ENCODE measurements at regions not wholly inside any gene's neighbourhood (a gene's known extent, or its start where the extent isn't known, plus 50 kb on each side); places are given as distances from the start of the nearest gene placed in this dataset.

DNA sequence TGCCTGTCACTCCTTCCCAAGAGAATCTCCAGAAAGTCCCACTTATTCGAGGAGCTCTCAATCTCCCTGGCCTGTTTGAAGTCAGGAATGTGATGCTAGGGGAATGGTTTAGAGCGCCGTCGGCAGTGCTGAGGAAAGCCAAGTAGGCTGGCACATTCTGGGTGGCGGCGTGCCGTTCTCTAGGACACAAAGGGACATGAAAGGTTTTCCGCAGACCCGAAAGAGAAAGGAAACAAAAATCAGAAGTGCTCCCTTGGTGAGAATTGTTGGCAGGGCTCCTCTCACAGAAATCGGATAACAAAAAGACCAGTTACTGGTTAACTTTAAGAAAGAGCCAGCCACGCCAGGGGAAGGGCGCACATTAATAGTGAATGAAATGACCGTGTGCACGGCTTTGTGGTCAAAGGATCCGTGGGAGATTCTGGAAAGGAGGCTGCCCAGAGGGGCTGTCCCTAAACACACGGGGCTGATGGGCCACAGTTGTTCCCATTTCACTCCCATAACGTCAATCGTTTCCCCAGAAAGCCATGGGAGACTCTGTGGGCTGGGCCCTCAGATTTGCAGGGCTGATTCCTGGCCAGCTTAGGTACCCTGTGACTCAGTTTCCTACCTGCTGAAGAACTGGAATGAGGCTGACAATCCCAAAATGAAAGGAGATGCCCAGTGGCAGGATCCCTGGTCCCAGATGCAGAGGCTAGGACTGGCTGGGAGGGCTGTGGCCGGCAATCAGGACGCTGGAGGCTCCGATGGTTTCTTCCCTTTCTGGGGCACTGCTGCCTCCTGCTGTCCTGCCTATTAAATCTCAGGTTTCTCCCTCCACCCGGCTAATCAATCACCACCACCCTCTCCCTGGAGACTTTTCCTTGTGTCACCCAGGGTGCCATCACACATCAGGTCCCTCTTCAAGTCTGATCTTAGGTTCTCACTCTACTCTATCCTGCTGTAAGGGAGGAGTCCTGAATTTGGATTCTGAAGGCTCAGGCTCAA, 82.3 kb downstream of the RCN1 start:
- Histone ChIP-seq H3K4me1 (ENCODE audit: low read depth, poor library complexity, severe bottlenecking) (no peaks in the 10 kb centered on the region), H3K4me2 (no peak overlapping the region), H3K27me3 (ENCODE audit: insufficient read depth, low read depth) (no peaks in the 10 kb centered on the region), H3K27ac (no peak overlapping the region), H4K20me1 (ENCODE audit: insufficient read depth) (no peaks in the 10 kb centered on the region), H3K4me3 (IDR thresholded peaks at IDR 0.05; ENCODE audit: insufficient read depth, low read depth, low read length) (no peak overlapping the region), H3K9ac (no peak overlapping the region), H2AFZ (ENCODE audit: low read depth) (0 out of 2 replicates have a peak overlapping the region, but pooled peaks have one; percentile 16), H3K79me2 (ENCODE audit: insufficient read depth, low read depth) (no peaks in the 10 kb centered on the region), H3K36me3 (ENCODE audit: insufficient read depth) (no peaks in the 10 kb centered on the region)
- TF ChIP-seq, protein P1, sequence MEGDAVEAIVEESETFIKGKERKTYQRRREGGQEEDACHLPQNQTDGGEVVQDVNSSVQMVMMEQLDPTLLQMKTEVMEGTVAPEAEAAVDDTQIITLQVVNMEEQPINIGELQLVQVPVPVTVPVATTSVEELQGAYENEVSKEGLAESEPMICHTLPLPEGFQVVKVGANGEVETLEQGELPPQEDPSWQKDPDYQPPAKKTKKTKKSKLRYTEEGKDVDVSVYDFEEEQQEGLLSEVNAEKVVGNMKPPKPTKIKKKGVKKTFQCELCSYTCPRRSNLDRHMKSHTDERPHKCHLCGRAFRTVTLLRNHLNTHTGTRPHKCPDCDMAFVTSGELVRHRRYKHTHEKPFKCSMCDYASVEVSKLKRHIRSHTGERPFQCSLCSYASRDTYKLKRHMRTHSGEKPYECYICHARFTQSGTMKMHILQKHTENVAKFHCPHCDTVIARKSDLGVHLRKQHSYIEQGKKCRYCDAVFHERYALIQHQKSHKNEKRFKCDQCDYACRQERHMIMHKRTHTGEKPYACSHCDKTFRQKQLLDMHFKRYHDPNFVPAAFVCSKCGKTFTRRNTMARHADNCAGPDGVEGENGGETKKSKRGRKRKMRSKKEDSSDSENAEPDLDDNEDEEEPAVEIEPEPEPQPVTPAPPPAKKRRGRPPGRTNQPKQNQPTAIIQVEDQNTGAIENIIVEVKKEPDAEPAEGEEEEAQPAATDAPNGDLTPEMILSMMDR (conservative IDR thresholded peaks at IDR 0.05; ENCODE audit: low read depth, low read length): peak; percentile 53

GRCh38 chr11:32173977-32174376, 83.1 kb downstream of the RCN1 start:
- Histone ChIP-seq H3K4me3 (IDR thresholded peaks at IDR 0.05; ENCODE audit: insufficient read depth, low read depth, low read length) (no peak overlapping the region), H3K27me3 (ENCODE audit: insufficient read depth, low read depth) (no peaks in the 10 kb centered on the region), H3K79me2 (ENCODE audit: insufficient read depth, low read depth) (no peaks in the 10 kb centered on the region), H2AFZ (ENCODE audit: low read depth) (no peak overlapping the region), H3K36me3 (ENCODE audit: insufficient read depth) (no peaks in the 10 kb centered on the region), H3K4me2 (no peak overlapping the region), H3K9ac (no peak overlapping the region), H4K20me1 (ENCODE audit: insufficient read depth) (no peaks in the 10 kb centered on the region), H3K4me1 (ENCODE audit: low read depth, poor library complexity, severe bottlenecking) (no peaks in the 10 kb centered on the region), H3K27ac (no peak overlapping the region)
- TF ChIP-seq, protein P1 (conservative IDR thresholded peaks at IDR 0.05; ENCODE audit: low read depth, low read length): no peak

DNA sequence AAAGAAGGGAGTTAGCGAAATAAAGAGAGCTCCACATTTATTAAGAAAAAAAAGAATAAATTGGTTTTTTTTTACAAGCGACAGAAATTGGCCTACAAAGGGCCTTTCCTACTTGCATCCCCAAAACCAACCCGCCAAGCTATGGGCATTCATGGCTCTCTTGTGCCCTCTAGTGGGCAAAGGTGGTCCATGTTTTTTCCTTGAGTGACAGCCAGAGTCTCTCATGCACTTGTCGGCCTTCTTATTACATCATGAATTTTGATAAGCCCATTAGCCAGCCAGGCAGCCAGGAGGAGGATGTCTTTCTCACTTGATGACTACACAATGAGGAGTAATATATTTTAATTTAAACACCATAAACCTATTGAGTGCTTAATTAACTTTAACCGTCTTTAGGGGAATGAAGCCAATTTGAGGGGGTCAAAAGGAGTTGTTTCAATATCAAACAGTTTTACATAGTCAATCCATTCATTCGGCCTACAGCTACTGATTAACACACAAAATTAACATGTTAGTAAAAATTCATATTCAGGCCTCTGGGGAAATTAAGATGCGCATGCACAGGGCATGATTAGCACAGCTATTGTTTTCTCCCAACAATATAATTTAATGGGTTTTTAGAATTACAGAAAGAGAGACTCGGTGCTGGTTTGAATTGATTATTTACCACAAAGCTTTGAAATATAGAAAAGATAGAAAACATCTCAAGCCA, 85.5 kb downstream of the RCN1 start:
- Histone ChIP-seq H3K4me2 (no peak overlapping the region), H2AFZ (ENCODE audit: low read depth) (no peak overlapping the region), H3K4me1 (ENCODE audit: low read depth, poor library complexity, severe bottlenecking) (no peaks in the 10 kb centered on the region), H3K27ac (no peak overlapping the region), H3K4me3 (IDR thresholded peaks at IDR 0.05; ENCODE audit: insufficient read depth, low read depth, low read length) (no peak overlapping the region), H4K20me1 (ENCODE audit: insufficient read depth) (no peaks in the 10 kb centered on the region), H3K27me3 (ENCODE audit: insufficient read depth, low read depth) (no peaks in the 10 kb centered on the region), H3K9ac (no peak overlapping the region), H3K36me3 (ENCODE audit: insufficient read depth) (no peaks in the 10 kb centered on the region), H3K79me2 (ENCODE audit: insufficient read depth, low read depth) (no peaks in the 10 kb centered on the region)
- TF ChIP-seq, protein P1 (conservative IDR thresholded peaks at IDR 0.05; ENCODE audit: low read depth, low read length): peak; percentile 95

DNA sequence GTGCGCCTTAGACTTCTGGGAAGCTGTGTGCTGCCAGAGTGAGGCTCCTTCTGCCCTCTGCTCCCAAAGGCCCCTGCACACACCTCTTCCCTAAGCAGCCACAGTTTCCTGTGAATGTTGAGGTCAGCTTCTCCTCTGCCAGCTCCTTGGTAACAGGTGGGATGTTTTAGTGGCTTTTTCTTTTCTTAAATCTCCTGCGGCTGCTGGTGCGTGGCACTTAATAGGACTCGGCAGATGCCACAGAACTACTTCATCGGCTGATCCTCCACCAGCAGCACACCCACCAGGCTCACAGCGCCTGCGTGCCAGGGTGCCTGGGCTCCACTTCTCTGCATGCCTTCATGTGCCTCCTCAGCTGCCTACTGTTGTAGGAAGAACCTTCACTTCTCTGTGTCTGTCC, 87.8 kb downstream of the RCN1 start:
- Histone ChIP-seq H3K4me2 (no peak overlapping the region), H3K4me1 (ENCODE audit: low read depth, poor library complexity, severe bottlenecking) (peaks cover under 1% of the 10 kb centered on the region), H3K27me3 (ENCODE audit: insufficient read depth, low read depth) (no peaks in the 10 kb centered on the region), H3K36me3 (ENCODE audit: insufficient read depth) (no peaks in the 10 kb centered on the region), H3K27ac (no peak overlapping the region), H4K20me1 (ENCODE audit: insufficient read depth) (no peaks in the 10 kb centered on the region), H3K79me2 (ENCODE audit: insufficient read depth, low read depth) (no peaks in the 10 kb centered on the region), H2AFZ (ENCODE audit: low read depth) (no peak overlapping the region), H3K4me3 (IDR thresholded peaks at IDR 0.05; ENCODE audit: insufficient read depth, low read depth, low read length) (no peak overlapping the region), H3K9ac (no peak overlapping the region)
- TF ChIP-seq, protein P1 (conservative IDR thresholded peaks at IDR 0.05; ENCODE audit: low read depth, low read length): no peak
